Ramos (cell line): ENCODE measurements at regions not wholly inside any gene's neighbourhood (a gene's known extent, or its start where the extent isn't known, plus 50 kb on each side); places are given as distances from the start of the nearest gene placed in this dataset.

Experiments used
- in situ Hi-C: fragments of 300-500 bp; cut with MboI; formaldehyde crosslinking; loops from one replicate; pipeline ENCODE4 v1.14.3; 2022; ENCODE audit warnings: low sequenced_read_pairs; ENCODE audit not compliant: unreplicated experiment

- in situ Hi-C loops = no loop called here
Measured at GRCh38 chr15:47360305-47360704, 357.0 kb upstream of the SEMA6D start.

- in situ Hi-C loops = no loop called here
Measured at GRCh38 chr15:47362118-47362905, 355.0 kb upstream of the SEMA6D start.

GRCh38 chr15:47363653-47364052, 353.7 kb upstream of the SEMA6D start:
- in situ Hi-C loops = no loop called here

GRCh38 chr15:47364230-47365141, 352.8 kb upstream of the SEMA6D start:
- in situ Hi-C loops = no loop called here

GRCh38 chr15:47366884-47367283, 350.4 kb upstream of the SEMA6D start:
- in situ Hi-C loops = no loop called here

- in situ Hi-C loops = no loop called here
Measured at GRCh38 chr15:47367726-47368390, 349.4 kb upstream of the SEMA6D start.

- in situ Hi-C loops = no loop called here
Measured at GRCh38 chr15:47371939-47372338, 345.4 kb upstream of the SEMA6D start.

- in situ Hi-C loops = no loop called here
Measured at GRCh38 chr15:47374222-47374621, 343.1 kb upstream of the SEMA6D start.

GRCh38 chr15:47376190-47376589, 341.1 kb upstream of the SEMA6D start:
- in situ Hi-C loops = no loop called here

- in situ Hi-C loops = no loop called here
Measured at GRCh38 chr15:47377465-47377864, 339.8 kb upstream of the SEMA6D start.

- in situ Hi-C loops = no loop called here
Measured at GRCh38 chr15:47378527-47378926, 338.8 kb upstream of the SEMA6D start.

GRCh38 chr15:47383102-47383501, 334.2 kb upstream of the SEMA6D start:
- in situ Hi-C loops = no loop called here

- in situ Hi-C loops = no loop called here
Measured at GRCh38 chr15:47383801-47384200, 333.5 kb upstream of the SEMA6D start.

- in situ Hi-C loops = no loop called here
Measured at GRCh38 chr15:47384341-47384740, 333.0 kb upstream of the SEMA6D start.

- in situ Hi-C loops = no loop called here
Measured at GRCh38 chr15:47384776-47385175, 332.5 kb upstream of the SEMA6D start.

GRCh38 chr15:47386459-47386858, 330.8 kb upstream of the SEMA6D start:
- in situ Hi-C loops = no loop called here

- in situ Hi-C loops = no loop called here
Measured at GRCh38 chr15:47388299-47388698, 329.0 kb upstream of the SEMA6D start.

- in situ Hi-C loops = no loop called here
Measured at GRCh38 chr15:47390208-47390765, 327.0 kb upstream of the SEMA6D start.

GRCh38 chr15:47394286-47394809, 323.0 kb upstream of the SEMA6D start:
- in situ Hi-C loops = no loop called here

GRCh38 chr15:47395076-47395475, 322.2 kb upstream of the SEMA6D start:
- in situ Hi-C loops = no loop called here
